H1 (cell line): ENCODE measurements at regions not wholly inside any gene's neighbourhood (a gene's known extent, or its start where the extent isn't known, plus 50 kb on each side); places are given as distances from the start of the nearest gene placed in this dataset.

Source experiments
- ATF2 ChIP-seq: IDR thresholded peaks from 2 replicates; pipeline ENCODE4 v1.6.1; 2012; ENCODE audit warnings: low read length, inconsistent platforms
- CHD7 ChIP-seq: fragments of 300-600 bp; sonication (generic); IDR thresholded peaks from 2 replicates; pipeline ENCODE4 v1.7.1; 2012; ENCODE audit warnings: low read length, moderate library complexity, mild to moderate bottlenecking, inconsistent platforms; ENCODE audit not compliant: insufficient replicate concordance
- HDAC2 ChIP-seq, 2 experiments: fragments of 300-600 bp in 1 of 2; sonication (generic) in 1 of 2; IDR thresholded peaks; 2 replicates each; pipeline ENCODE4 v1.6.1; 2011 to 2012; ENCODE audit warnings: low read depth in 2 of 2, low read length in 2 of 2, mild to moderate bottlenecking in 2 of 2, moderate library complexity in 2 of 2, borderline replicate concordance in 1 of 2, inconsistent platforms in 1 of 2
- JUN ChIP-seq: IDR thresholded peaks from 2 replicates; pipeline ENCODE4 v1.6.1; 2011; ENCODE audit warnings: low read depth, mild to moderate bottlenecking, improper control_type of control experiment, low read length
- KDM5A ChIP-seq: fragments of 200-600 bp; IDR thresholded peaks from 2 replicates; pipeline ENCODE4 v1.7.1; 2012; ENCODE audit warnings: mild to moderate bottlenecking, low read length, inconsistent platforms, mixed read lengths
- PHF8 ChIP-seq: fragments of 200-600 bp; sonication (generic); conservative IDR thresholded peaks from 2 replicates; pipeline ENCODE4 v1.7.1; 2012; ENCODE audit warnings: low read depth, mild to moderate bottlenecking, inconsistent platforms, low read length, moderate library complexity
- SIN3A ChIP-seq, 2 experiments: IDR thresholded peaks in 1 of 2; conservative IDR thresholded peaks in 1 of 2; 2 replicates each; pipeline ENCODE4 v1.6.1; 2011 to 2012; ENCODE audit warnings: low read length in 2 of 2, improper control_type of control experiment in 1 of 2, low read depth in 1 of 2, mild to moderate bottlenecking in 1 of 2
- SP2 ChIP-seq: IDR thresholded peaks from 2 replicates; pipeline ENCODE4 v1.6.1; 2012; ENCODE audit warnings: mild to moderate bottlenecking, low read length, inconsistent platforms
- YY1 ChIP-seq: IDR thresholded peaks from 2 replicates; pipeline ENCODE4 v1.6.1; 2011; ENCODE audit warnings: low read depth, mild to moderate bottlenecking, low read length

GRCh38 chr2:176536439-176537133 lies 267.3 kb downstream of the MTX2 start (continued):
- no peak for TF ChIP-seq CHD7
- TF ChIP-seq PHF8 = no peak
- TF ChIP-seq ATF2 = no peak
- no peak for TF ChIP-seq SP2
- TF ChIP-seq JUN = no peak
- no peak for TF ChIP-seq YY1
- TF ChIP-seq KDM5A = no peak
- TF ChIP-seq SIN3A (conservative IDR thresholded peaks at IDR 0.05 in 1 of 2, IDR thresholded peaks at IDR 0.05 in 1 of 2; ENCODE audit: low read depth in 1 of 2, low read length in 2 of 2) = no peak
- TF ChIP-seq HDAC2 (IDR thresholded peaks at IDR 0.05; ENCODE audit: borderline replicate concordance in 1 of 2, low read depth in 2 of 2, low read length in 2 of 2) = no peak
